ENCODE measurements at regions not wholly inside any gene's neighbourhood (a gene's known extent, or its start where the extent isn't known, plus 50 kb on each side); places are given as distances from the start of the nearest gene placed in this dataset.

DNA sequence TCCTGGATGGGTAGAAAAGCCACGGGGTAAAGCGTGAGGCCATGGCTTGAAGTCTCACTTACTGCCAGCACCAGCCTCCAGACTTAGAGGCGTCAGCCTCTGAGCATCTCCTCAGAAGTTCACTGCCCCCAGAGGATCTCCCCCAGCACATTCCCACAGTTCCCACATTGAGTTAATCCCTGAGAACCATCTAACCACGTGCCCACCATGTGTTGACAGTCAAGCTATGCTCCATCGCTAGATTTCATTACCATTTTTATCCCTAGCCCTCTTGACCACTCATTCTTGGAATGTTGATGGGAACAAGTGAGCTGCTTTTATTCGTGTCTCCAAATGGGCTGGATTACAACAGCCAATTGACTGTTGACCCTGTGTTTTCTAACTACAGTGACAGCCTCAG, 283.3 kb upstream of the IRX1 start:
- H3K9me3 ChIP-seq (ENCODE audit: control insufficient read depth, insufficient read depth, low read depth, low read length): no peaks in the 10 kb centered on the region
- no peak overlapping the region for H3K9ac ChIP-seq (ENCODE audit: insufficient read depth, low read length)
- H4K20me1 ChIP-seq (ENCODE audit: control insufficient read depth, extremely low read depth, insufficient read depth, low read length): no peaks in the 10 kb centered on the region
- no peak for DNase-seq (ENCODE audit: low read depth in 2 of 2)
- H3K4me1 ChIP-seq (ENCODE audit: control insufficient read depth, extremely low read depth, insufficient read depth, low read length): no peaks in the 10 kb centered on the region
- no peak overlapping the region for H3K4me2 ChIP-seq (ENCODE audit: extremely low read depth, insufficient read depth, low read length)
- no peaks in the 10 kb centered on the region for H3K27me3 ChIP-seq (ENCODE audit: control insufficient read depth, insufficient read depth, low read length)
- H3K79me2 ChIP-seq (ENCODE audit: control insufficient read depth, insufficient read depth, low read length): no peaks in the 10 kb centered on the region
- no peak overlapping the region for H3K4me3 ChIP-seq (replicated peaks in 1 of 4; ENCODE audit: control extremely low read depth in 1 of 4, insufficient read depth in 1 of 4, low read depth in 3 of 4, low read length in 4 of 4)
- H2AFZ ChIP-seq (ENCODE audit: low read length): no peak overlapping the region
- TF ChIP-seq, protein P1, sequence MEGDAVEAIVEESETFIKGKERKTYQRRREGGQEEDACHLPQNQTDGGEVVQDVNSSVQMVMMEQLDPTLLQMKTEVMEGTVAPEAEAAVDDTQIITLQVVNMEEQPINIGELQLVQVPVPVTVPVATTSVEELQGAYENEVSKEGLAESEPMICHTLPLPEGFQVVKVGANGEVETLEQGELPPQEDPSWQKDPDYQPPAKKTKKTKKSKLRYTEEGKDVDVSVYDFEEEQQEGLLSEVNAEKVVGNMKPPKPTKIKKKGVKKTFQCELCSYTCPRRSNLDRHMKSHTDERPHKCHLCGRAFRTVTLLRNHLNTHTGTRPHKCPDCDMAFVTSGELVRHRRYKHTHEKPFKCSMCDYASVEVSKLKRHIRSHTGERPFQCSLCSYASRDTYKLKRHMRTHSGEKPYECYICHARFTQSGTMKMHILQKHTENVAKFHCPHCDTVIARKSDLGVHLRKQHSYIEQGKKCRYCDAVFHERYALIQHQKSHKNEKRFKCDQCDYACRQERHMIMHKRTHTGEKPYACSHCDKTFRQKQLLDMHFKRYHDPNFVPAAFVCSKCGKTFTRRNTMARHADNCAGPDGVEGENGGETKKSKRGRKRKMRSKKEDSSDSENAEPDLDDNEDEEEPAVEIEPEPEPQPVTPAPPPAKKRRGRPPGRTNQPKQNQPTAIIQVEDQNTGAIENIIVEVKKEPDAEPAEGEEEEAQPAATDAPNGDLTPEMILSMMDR (conservative IDR thresholded peaks at IDR 0.05 in 1 of 2, IDR thresholded peaks at IDR 0.05 in 1 of 2; ENCODE audit: low read depth in 1 of 2, low read length in 2 of 2): no peak
- TF ChIP-seq EZH2 (IDR thresholded peaks at IDR 0.05; ENCODE audit: low read length, missing control alignments): no peak
- H3K27ac ChIP-seq (ENCODE audit: insufficient read depth, low read length): no peak overlapping the region
- no peaks in the 10 kb centered on the region for H3K36me3 ChIP-seq (ENCODE audit: control insufficient read depth, insufficient read depth, low read length)

DNA sequence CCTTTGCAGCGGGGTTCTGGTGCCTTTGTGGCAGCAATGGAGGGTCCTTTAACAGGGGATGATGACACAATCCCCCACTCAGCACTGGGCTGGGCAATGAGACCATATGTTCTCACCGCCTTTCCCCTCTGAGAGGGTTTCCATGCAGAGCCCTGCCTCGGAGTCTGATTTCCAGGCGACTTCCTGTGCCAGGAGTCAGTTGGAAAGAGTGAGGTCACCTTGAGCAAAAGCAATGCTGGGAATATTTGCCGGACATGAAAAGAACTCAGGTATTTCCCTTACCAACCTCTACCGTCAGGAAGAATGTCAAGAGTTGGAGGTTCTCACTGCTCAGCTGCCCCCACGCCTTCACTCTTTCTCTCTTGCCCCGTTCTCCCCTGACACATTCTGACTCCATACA, 284.2 kb upstream of the IRX1 start:
- H2AFZ ChIP-seq (ENCODE audit: low read length): no peak overlapping the region
- no peaks in the 10 kb centered on the region for H3K27me3 ChIP-seq (ENCODE audit: control insufficient read depth, insufficient read depth, low read length)
- no peak overlapping the region for H3K4me2 ChIP-seq (ENCODE audit: extremely low read depth, insufficient read depth, low read length)
- no peak overlapping the region for H3K4me3 ChIP-seq (replicated peaks in 1 of 4; ENCODE audit: control extremely low read depth in 1 of 4, insufficient read depth in 1 of 4, low read depth in 3 of 4, low read length in 4 of 4)
- no peak overlapping the region for H3K9ac ChIP-seq (ENCODE audit: insufficient read depth, low read length)
- no peak for TF ChIP-seq EZH2 (IDR thresholded peaks at IDR 0.05; ENCODE audit: low read length, missing control alignments)
- TF ChIP-seq, protein P1 (conservative IDR thresholded peaks at IDR 0.05 in 1 of 2, IDR thresholded peaks at IDR 0.05 in 1 of 2; ENCODE audit: low read depth in 1 of 2, low read length in 2 of 2): no peak
- no peaks in the 10 kb centered on the region for H3K79me2 ChIP-seq (ENCODE audit: control insufficient read depth, insufficient read depth, low read length)
- H3K36me3 ChIP-seq (ENCODE audit: control insufficient read depth, insufficient read depth, low read length): no peaks in the 10 kb centered on the region
- H4K20me1 ChIP-seq (ENCODE audit: control insufficient read depth, extremely low read depth, insufficient read depth, low read length): no peaks in the 10 kb centered on the region
- no peaks in the 10 kb centered on the region for H3K9me3 ChIP-seq (ENCODE audit: control insufficient read depth, insufficient read depth, low read depth, low read length)
- no peaks in the 10 kb centered on the region for H3K4me1 ChIP-seq (ENCODE audit: control insufficient read depth, extremely low read depth, insufficient read depth, low read length)
- peak in 1 of 2 donors; percentile 73 for DNase-seq (ENCODE audit: low read depth in 2 of 2)
- H3K27ac ChIP-seq (ENCODE audit: insufficient read depth, low read length): no peak overlapping the region

DNA sequence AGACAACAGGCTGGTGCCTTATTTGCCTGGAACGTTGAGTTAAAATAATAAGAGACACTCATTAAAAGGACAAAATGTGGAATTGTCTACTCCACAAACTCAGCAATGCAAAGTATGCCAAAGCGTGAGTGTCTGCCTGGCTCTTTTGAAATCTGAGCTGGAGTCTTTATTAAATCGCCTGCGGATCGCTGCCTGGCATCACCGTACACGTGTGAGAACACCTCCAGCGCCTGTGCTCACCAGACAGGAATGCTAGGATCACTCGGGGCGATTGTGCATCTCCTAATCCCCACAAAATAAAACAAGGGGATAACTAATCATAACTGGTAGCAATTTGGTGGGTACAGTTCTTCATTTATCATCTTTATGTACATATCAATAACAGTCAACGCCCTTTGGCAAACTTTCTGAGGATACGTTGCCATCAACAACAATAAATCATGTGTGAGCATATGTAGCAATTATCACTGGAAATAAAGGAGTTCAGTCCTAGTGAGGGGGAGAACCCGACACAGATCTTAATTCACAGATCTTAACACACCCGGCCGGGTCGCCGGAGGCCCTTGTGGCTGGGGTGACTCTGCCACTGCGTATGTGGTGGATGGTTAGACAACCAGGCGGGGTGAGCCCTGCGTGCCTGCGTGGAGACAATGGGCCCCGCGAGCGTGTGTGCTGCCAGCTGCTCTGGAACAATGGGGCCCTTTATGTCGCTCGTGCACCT, 284.9 kb upstream of the IRX1 start:
- H3K36me3 ChIP-seq (ENCODE audit: control insufficient read depth, insufficient read depth, low read length): no peaks in the 10 kb centered on the region
- no peak overlapping the region for H3K9ac ChIP-seq (ENCODE audit: insufficient read depth, low read length)
- H4K20me1 ChIP-seq (ENCODE audit: control insufficient read depth, extremely low read depth, insufficient read depth, low read length): no peaks in the 10 kb centered on the region
- no peaks in the 10 kb centered on the region for H3K79me2 ChIP-seq (ENCODE audit: control insufficient read depth, insufficient read depth, low read length)
- H3K4me1 ChIP-seq (ENCODE audit: control insufficient read depth, extremely low read depth, insufficient read depth, low read length): no peaks in the 10 kb centered on the region
- no peaks in the 10 kb centered on the region for H3K27me3 ChIP-seq (ENCODE audit: control insufficient read depth, insufficient read depth, low read length)
- H3K4me2 ChIP-seq (ENCODE audit: extremely low read depth, insufficient read depth, low read length): no peak overlapping the region
- no peaks in the 10 kb centered on the region for H3K9me3 ChIP-seq (ENCODE audit: control insufficient read depth, insufficient read depth, low read depth, low read length)
- TF ChIP-seq, protein P1 (conservative IDR thresholded peaks at IDR 0.05 in 1 of 2, IDR thresholded peaks at IDR 0.05 in 1 of 2; ENCODE audit: low read depth in 1 of 2, low read length in 2 of 2): no peak
- no peak for TF ChIP-seq EZH2 (IDR thresholded peaks at IDR 0.05; ENCODE audit: low read length, missing control alignments)
- no peak overlapping the region for H3K27ac ChIP-seq (ENCODE audit: insufficient read depth, low read length)
- no peak overlapping the region for H2AFZ ChIP-seq (ENCODE audit: low read length)
- H3K4me3 ChIP-seq (replicated peaks in 1 of 4; ENCODE audit: control extremely low read depth in 1 of 4, insufficient read depth in 1 of 4, low read depth in 3 of 4, low read length in 4 of 4): no peak overlapping the region
- peak in 1 of 2 donors; percentile 92 for DNase-seq (ENCODE audit: low read depth in 2 of 2)
